GM23338 (cell line): ENCODE measurements at regions not wholly inside any gene's neighbourhood (a gene's known extent, or its start where the extent isn't known, plus 50 kb on each side); places are given as distances from the start of the nearest gene placed in this dataset.

Experiments
- ATAC-seq: fragments of 200-7000 bp; cut with Tn5 transposase; 3 replicates; pipeline ENCODE4 v1.9.1; 2020
- DNase-seq: peaks from one replicate; pipeline ENCODE4 v3.0.0-alpha.2; 2015; ENCODE audit warnings: low spot score
- H2AFZ ChIP-seq: fragments of 200-600 bp; sonication (generic); 2 replicates; pipeline ENCODE4 v1.8.0; 2016; ENCODE audit warnings: antibody characterized with exemption, mild to moderate bottlenecking, moderate library complexity
- H3F3A ChIP-seq: fragments of 200-600 bp; sonication (generic); replicated peaks from 2 replicates; pipeline ENCODE4 v1.8.0; 2017; ENCODE audit warnings: antibody characterized with exemption, mixed run types, low read depth
- H3K27ac ChIP-seq: fragments of 200-600 bp; sonication (generic); 2 replicates; pipeline ENCODE4 v1.6.1; 2016; ENCODE audit warnings: low read depth
- H3K27me3 ChIP-seq: fragments of 200-600 bp; sonication (generic); 2 replicates; pipeline ENCODE4 v1.8.0; 2016; ENCODE audit warnings: mild to moderate bottlenecking, mixed run types, moderate library complexity; ENCODE audit not compliant: insufficient read depth
- H3K36me3 ChIP-seq: fragments of 200-600 bp; sonication (generic); 2 replicates; pipeline ENCODE4 v1.8.0; 2016; ENCODE audit warnings: mild to moderate bottlenecking; ENCODE audit not compliant: insufficient read depth
- H3K4me1 ChIP-seq: fragments of 200-600 bp; sonication (generic); 2 replicates; pipeline ENCODE4 v1.8.0; 2016; ENCODE audit warnings: mild to moderate bottlenecking, moderate library complexity; ENCODE audit not compliant: insufficient read depth
- H3K4me2 ChIP-seq: fragments of 200-600 bp; sonication (generic); 2 replicates; pipeline ENCODE4 v1.7.1; 2017; ENCODE audit warnings: mixed run types
- H3K4me3 ChIP-seq: fragments of 200-600 bp; sonication (generic); 2 replicates; pipeline ENCODE4 v1.6.1; 2016; ENCODE audit warnings: mixed run types
- H3K79me2 ChIP-seq: fragments of 200-600 bp; sonication (generic); replicated peaks from 2 replicates; pipeline ENCODE4 v1.8.0; 2017; ENCODE audit warnings: mild to moderate bottlenecking; ENCODE audit not compliant: insufficient read depth
- H3K9me2 ChIP-seq: fragments of 200-600 bp; sonication (generic); 2 replicates; pipeline ENCODE4 v1.8.0; 2017; ENCODE audit not compliant: insufficient read depth
- H4K20me1 ChIP-seq: fragments of 200-600 bp; sonication (generic); replicated peaks from 2 replicates; pipeline ENCODE4 v1.8.0; 2017; ENCODE audit warnings: mild to moderate bottlenecking; ENCODE audit not compliant: insufficient read depth
- H3K27ac Mint-ChIP-seq: 2 replicates; pipeline ENCODE4 v1.8.0; 2020; ENCODE audit warnings: inconsistent platforms, mild to moderate bottlenecking, moderate library complexity, mixed read lengths
- H3K27me3 Mint-ChIP-seq: 3 replicates; pipeline ENCODE4 v1.8.0; 2022; ENCODE audit warnings: low read depth, mild to moderate bottlenecking, moderate library complexity, mixed read lengths, inconsistent platforms; ENCODE audit not compliant: insufficient read depth, poor library complexity
- H3K36me3 Mint-ChIP-seq: 3 replicates; pipeline ENCODE4 v1.8.0; 2021; ENCODE audit warnings: low read depth, mild to moderate bottlenecking, inconsistent platforms, moderate library complexity, mixed read lengths
- H3K4me1 Mint-ChIP-seq: 3 replicates; pipeline ENCODE4 v1.8.0; 2020; ENCODE audit warnings: mild to moderate bottlenecking, inconsistent platforms, mixed read lengths
- H3K4me3 Mint-ChIP-seq: 3 replicates; pipeline ENCODE4 v1.8.0; 2021; ENCODE audit warnings: moderate library complexity, mild to moderate bottlenecking, inconsistent platforms, mixed read lengths
- H3K9me3 Mint-ChIP-seq: 3 replicates; pipeline ENCODE4 v1.8.0; 2020; ENCODE audit warnings: moderate library complexity, mild to moderate bottlenecking, inconsistent platforms, mixed read lengths
- CREB1 ChIP-seq: fragments of 250-450 bp; sonication (Bioruptor Pico); IDR thresholded peaks from 2 replicates; pipeline ENCODE4 v1.5.0; 2020; ENCODE audit warnings: low read depth, mild to moderate bottlenecking, moderate library complexity
- CTCF ChIP-seq, 2 experiments: fragments of 200-600 bp in 1 of 2; sonication (generic) in 1 of 2; conservative IDR thresholded peaks; 2 replicates each; pipeline versions ENCODE4 v1.5.1 to v1.6.1; 2016 to 2017; ENCODE audit warnings: antibody characterized with exemption in 2 of 2, low read depth in 2 of 2, mild to moderate bottlenecking in 2 of 2, moderate library complexity in 1 of 2
- ETS1 ChIP-seq: IDR thresholded peaks from 2 replicates; pipeline ENCODE4 v1.6.1; 2016; ENCODE audit warnings: antibody characterized with exemption
- EZH2 ChIP-seq: fragments of 200-600 bp; sonication (generic); IDR thresholded peaks from one replicate; pipeline ENCODE4 v1.8.0; 2017; ENCODE audit warnings: antibody characterized with exemption, mild to moderate bottlenecking, low read depth; ENCODE audit not compliant: unreplicated experiment
- EZH2phosphoT487 ChIP-seq: fragments of 200-600 bp; sonication (generic); IDR thresholded peaks from one replicate; pipeline ENCODE4 v1.8.1; 2018; ENCODE audit warnings: antibody characterized with exemption; ENCODE audit not compliant: unreplicated experiment
- JUNB ChIP-seq: IDR thresholded peaks from one replicate; pipeline ENCODE4 v1.6.1; 2016; ENCODE audit warnings: antibody characterized with exemption; ENCODE audit not compliant: unreplicated experiment
- NANOG ChIP-seq: IDR thresholded peaks from 2 replicates; pipeline ENCODE4 v1.6.1; 2016; ENCODE audit warnings: antibody characterized with exemption, borderline replicate concordance
- POLR2AphosphoS5 ChIP-seq: IDR thresholded peaks from 2 replicates; pipeline ENCODE4 v1.6.1; 2016; ENCODE audit warnings: antibody characterized with exemption, low read depth
- REST ChIP-seq: IDR thresholded peaks from one replicate; pipeline ENCODE4 v1.6.1; 2018; ENCODE audit warnings: antibody characterized with exemption; ENCODE audit not compliant: unreplicated experiment
- STAT1 ChIP-seq: IDR thresholded peaks from one replicate; pipeline ENCODE4 v1.6.1; 2016; ENCODE audit warnings: antibody characterized with exemption; ENCODE audit not compliant: unreplicated experiment
- ZNF114 ChIP-seq: fragments of 250-450 bp; sonication (Bioruptor Pico); IDR thresholded peaks from 2 replicates; pipeline ENCODE4 v1.5.0; 2020; ENCODE audit warnings: mild to moderate bottlenecking, moderate library complexity
- ZNF331 ChIP-seq: fragments of 250-450 bp; sonication (Bioruptor Pico); IDR thresholded peaks from 2 replicates; pipeline ENCODE4 v1.5.0; 2020; ENCODE audit warnings: low read depth, mild to moderate bottlenecking, moderate library complexity
- ZNF462 ChIP-seq: fragments of 250-450 bp; sonication (Bioruptor Pico); IDR thresholded peaks from 2 replicates; pipeline ENCODE4 v1.5.0; 2020; ENCODE audit warnings: mild to moderate bottlenecking, moderate library complexity

DNA sequence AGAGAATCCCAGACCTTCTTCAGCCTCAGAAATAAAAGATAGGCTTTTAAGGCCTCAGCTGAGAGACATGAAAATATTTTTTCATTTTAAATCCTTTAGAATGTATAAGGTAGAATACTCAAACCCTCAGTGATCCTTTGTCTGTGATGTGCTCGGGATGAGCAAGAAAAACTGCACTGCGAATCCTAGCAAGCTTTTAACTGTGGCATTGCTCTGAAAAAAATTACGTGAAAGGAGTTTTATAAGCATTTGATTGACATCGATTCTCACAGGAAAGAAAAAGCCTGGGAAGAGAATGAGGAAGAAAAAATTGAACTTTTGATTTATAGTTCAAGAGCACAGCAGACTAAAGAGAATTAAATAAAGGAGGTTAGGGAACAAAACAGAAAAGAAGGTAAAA lies 120.0 kb downstream of the TMEM168 start:
- no peak overlapping the region for H3K4me3 Mint-ChIP-seq
- H3K27ac Mint-ChIP-seq, result no peak overlapping the region
- TF ChIP-seq STAT1, result no peak
- no peak for TF ChIP-seq REST
- no peak for TF ChIP-seq JUNB
- no peak for TF ChIP-seq CREB1 (CRISPR knock-in tag)
- no peak for TF ChIP-seq EZH2
- no peak for TF ChIP-seq EZH2phosphoT487
- TF ChIP-seq POLR2AphosphoS5, result no peak
- no peak for TF ChIP-seq NANOG
- no peak for TF ChIP-seq ZNF114 (CRISPR knock-in tag)
- TF ChIP-seq ZNF331 (CRISPR knock-in tag), result no peak
- TF ChIP-seq ETS1, result no peak
- TF ChIP-seq CTCF (conservative IDR thresholded peaks at IDR 0.05; ENCODE audit: low read depth in 2 of 2), result no peak
- TF ChIP-seq ZNF462 (CRISPR knock-in tag), result no peak
- Histone ChIP-seq H4K20me1 (no peaks in the 10 kb centered on the region), H3K4me3 (no peak overlapping the region), H3K27me3 (no peaks in the 10 kb centered on the region), H3K36me3 (no peaks in the 10 kb centered on the region), H3K4me1 (peaks cover 30% of the 10 kb centered on the region), H3F3A (no peaks in the 10 kb centered on the region), H3K79me2 (no peaks in the 10 kb centered on the region), H3K27ac (no peak overlapping the region), H3K4me2 (no peak overlapping the region), H2AFZ (0 out of 2 replicates have a peak overlapping the region, but pooled peaks have one; percentile 29), H3K9me2 (no peaks in the 10 kb centered on the region)
- ATAC-seq (no peak), DNase-seq (no peak)
- peaks cover 3% of the 10 kb centered on the region for H3K27me3 Mint-ChIP-seq
- no peaks in the 10 kb centered on the region for H3K36me3 Mint-ChIP-seq
- H3K4me1 Mint-ChIP-seq, result peaks cover 25% of the 10 kb centered on the region
- no peaks in the 10 kb centered on the region for H3K9me3 Mint-ChIP-seq
